Large intestine (tissue), 3 donors: ENCODE measurements at regions not wholly inside any gene's neighbourhood (a gene's known extent, or its start where the extent isn't known, plus 50 kb on each side); places are given as distances from the start of the nearest gene placed in this dataset.
"Not testable (repeated sequence)": the region's sequence is repeated elsewhere in the genome, so short reads cannot be mapped to it uniquely, and the experiment has no call there.

ENCODE experiments used
- DNase-seq, 2 donors: peaks; one replicate each; pipeline versions ENCODE4 v3.0.0 to v3.0.0-alpha.2; 2013
- H3K27ac ChIP-seq: one replicate; pipeline ENCODE4 v1.5.1; 2013; ENCODE audit warnings: low read length
- H3K27me3 ChIP-seq: 2 replicates; pipeline ENCODE4 v1.6.1; 2013; ENCODE audit warnings: low read length; ENCODE audit not compliant: control insufficient read depth, insufficient read depth
- H3K36me3 ChIP-seq: 2 replicates; pipeline ENCODE4 v1.6.1; 2013; ENCODE audit warnings: low read length; ENCODE audit not compliant: control insufficient read depth, insufficient read depth
- H3K4me1 ChIP-seq: one replicate; pipeline ENCODE4 v1.6.1; 2013; ENCODE audit warnings: low read length; ENCODE audit not compliant: control insufficient read depth, insufficient read depth
- H3K4me3 ChIP-seq: one replicate; pipeline ENCODE4 v1.5.1; 2013; ENCODE audit warnings: low read length
- H3K9me3 ChIP-seq: one replicate; pipeline ENCODE4 v1.6.1; 2013; ENCODE audit warnings: mild to moderate bottlenecking, low read depth, low read length, moderate library complexity; ENCODE audit not compliant: control insufficient read depth
- WGBS: methylation state at CpG from one replicate; pipeline ENCODE4 v1.1.5; 2013; ENCODE audit warnings: low lambda C conversion rate; ENCODE audit not compliant: insufficient coverage; 5-methylcytosine and 5-hydroxymethylcytosine counted together

GRCh38 chr10:118926903-118927302 is 102.6 kb upstream of the NANOS1 start:
- no peak overlapping the region for H3K27ac ChIP-seq
- H3K4me1 ChIP-seq: no peaks in the 10 kb centered on the region
- DNase-seq: no peak
- H3K4me3 ChIP-seq: no peak overlapping the region
- H3K9me3 ChIP-seq: peaks cover 8% of the 10 kb centered on the region
- WGBS: no CpG with 5 or more reads among the region's 1 CpG
- H3K36me3 ChIP-seq: no peaks in the 10 kb centered on the region
- H3K27me3 ChIP-seq: no peaks in the 10 kb centered on the region

DNA sequence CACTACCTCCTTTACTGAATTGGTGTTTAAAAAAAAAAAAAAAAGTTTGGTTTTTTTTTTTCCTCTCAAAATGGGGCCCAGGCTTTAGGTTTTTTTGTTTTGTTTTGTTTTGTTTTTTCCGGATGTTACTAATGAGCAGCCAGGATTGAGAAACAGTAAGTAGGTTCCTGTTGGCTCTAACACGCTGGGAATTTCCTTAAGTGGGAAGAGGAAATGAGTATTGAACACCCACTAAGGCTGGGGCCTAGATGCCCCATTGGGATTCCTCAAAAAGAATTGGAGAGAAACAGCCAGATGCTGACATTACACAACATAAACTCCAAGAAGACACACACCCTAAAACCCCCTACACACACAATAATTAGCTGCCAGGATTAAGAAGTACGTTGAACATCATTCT is 102.2 kb upstream of the NANOS1 start:
- no CpG with 5 or more reads among the region's 3 CpGs for WGBS
- H3K9me3 ChIP-seq: peaks cover 8% of the 10 kb centered on the region
- no peaks in the 10 kb centered on the region for H3K36me3 ChIP-seq
- no peak overlapping the region for H3K4me3 ChIP-seq
- no peaks in the 10 kb centered on the region for H3K4me1 ChIP-seq
- no peak overlapping the region for H3K27ac ChIP-seq
- DNase-seq: no peak
- H3K27me3 ChIP-seq: no peaks in the 10 kb centered on the region

DNA sequence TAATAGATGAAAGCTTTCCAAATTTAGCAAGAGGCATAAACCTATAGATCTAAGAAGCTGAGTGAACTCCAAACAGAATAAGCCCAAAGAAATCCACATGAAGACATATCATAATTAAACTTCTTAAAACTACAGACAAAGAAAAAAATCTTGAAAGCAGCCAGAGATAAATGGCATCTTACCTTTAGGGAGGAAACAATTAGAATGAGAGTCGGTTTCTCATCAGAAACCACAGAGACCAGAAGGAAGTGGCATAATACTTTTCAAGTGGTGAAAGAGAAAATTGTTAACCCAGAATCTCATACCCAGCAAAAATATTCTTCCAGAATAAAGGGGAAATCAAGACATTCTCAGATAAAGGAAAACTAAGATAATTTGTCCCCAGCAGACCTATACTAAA is 98.9 kb upstream of the NANOS1 start:
- Histone ChIP-seq H3K4me1 (no peaks in the 10 kb centered on the region), H3K36me3 (no peaks in the 10 kb centered on the region), H3K9me3 (peaks cover 8% of the 10 kb centered on the region), H3K27ac (no peak overlapping the region), H3K4me3 (no peak overlapping the region), H3K27me3 (no peaks in the 10 kb centered on the region)
- DNase-seq: no peak
- 78% methylated on average over 1 of the region's 1 CpG for WGBS

- DNase-seq: no peak
- H3K4me3 ChIP-seq: no peak overlapping the region
- no peaks in the 10 kb centered on the region for H3K27me3 ChIP-seq
- no peaks in the 10 kb centered on the region for H3K4me1 ChIP-seq
- WGBS: 90% methylated on average over 1 of the region's 1 CpG
- peaks cover 8% of the 10 kb centered on the region for H3K9me3 ChIP-seq
- H3K36me3 ChIP-seq: no peaks in the 10 kb centered on the region
- H3K27ac ChIP-seq: no peak overlapping the region
These were observed 98.1 kb upstream of the NANOS1 start for GRCh38 chr10:118931436-118931835.

- not testable (repeated sequence) for DNase-seq, H3K36me3 ChIP-seq, H3K27ac ChIP-seq, H3K4me3 ChIP-seq, H3K9me3 ChIP-seq, H3K27me3 ChIP-seq, H3K4me1 ChIP-seq
- WGBS: no CpG with 5 or more reads among the region's 1 CpG
These were observed 97.4 kb upstream of the NANOS1 start for GRCh38 chr10:118932154-118932553.

DNA sequence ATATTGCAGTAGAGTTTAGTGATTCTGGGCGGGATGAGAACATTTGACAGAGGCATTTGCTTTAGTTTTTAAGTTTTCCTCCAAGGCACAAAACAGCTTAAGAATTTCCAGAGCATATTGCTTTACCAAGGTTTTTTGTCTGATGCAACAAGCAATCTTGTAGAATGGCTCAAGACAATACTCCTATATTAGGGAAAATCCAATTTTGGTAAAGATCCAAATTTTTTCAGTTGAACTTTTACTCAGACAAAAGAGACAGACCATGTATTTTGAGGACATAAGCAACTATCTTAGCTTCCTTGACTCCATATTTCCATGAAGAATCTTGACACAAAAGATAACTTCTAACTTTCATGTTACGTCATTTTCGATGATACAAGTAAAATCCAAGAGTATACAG is 92.3 kb upstream of the NANOS1 start:
- WGBS: 100% methylated on average over 1 of the region's 3 CpGs
- no peak for DNase-seq
- Histone ChIP-seq H3K4me1 (no peaks in the 10 kb centered on the region), H3K27me3 (no peaks in the 10 kb centered on the region), H3K36me3 (no peaks in the 10 kb centered on the region), H3K27ac (no peak overlapping the region), H3K4me3 (no peak overlapping the region), H3K9me3 (no peaks in the 10 kb centered on the region)

GRCh38 chr10:118939211-118940007 is 90.1 kb upstream of the NANOS1 start:
- H3K27ac ChIP-seq: no peak overlapping the region
- H3K27me3 ChIP-seq: no peaks in the 10 kb centered on the region
- no peaks in the 10 kb centered on the region for H3K4me1 ChIP-seq
- DNase-seq: no peak
- no peaks in the 10 kb centered on the region for H3K36me3 ChIP-seq
- WGBS: 74% methylated on average over 2 of the region's 7 CpGs
- H3K4me3 ChIP-seq: no peak overlapping the region
- no peaks in the 10 kb centered on the region for H3K9me3 ChIP-seq

- Histone ChIP-seq H3K4me3 (no peak overlapping the region), H3K4me1 (no peaks in the 10 kb centered on the region), H3K9me3 (no peaks in the 10 kb centered on the region), H3K27me3 (no peaks in the 10 kb centered on the region), H3K27ac (no peak overlapping the region), H3K36me3 (no peaks in the 10 kb centered on the region)
- no peak for DNase-seq
- WGBS: no CpG with 5 or more reads among the region's 1 CpG
These were observed 89.1 kb upstream of the NANOS1 start for GRCh38 chr10:118940386-118940785.

GRCh38 chr10:118943253-118943652 is 86.3 kb upstream of the NANOS1 start:
- H3K36me3 ChIP-seq: no peaks in the 10 kb centered on the region
- no peaks in the 10 kb centered on the region for H3K9me3 ChIP-seq
- H3K27me3 ChIP-seq: no peaks in the 10 kb centered on the region
- no peak overlapping the region for H3K27ac ChIP-seq
- WGBS: 80% methylated on average over 1 of the region's 2 CpGs
- DNase-seq: no peak
- no peak overlapping the region for H3K4me3 ChIP-seq
- no peaks in the 10 kb centered on the region for H3K4me1 ChIP-seq

DNA sequence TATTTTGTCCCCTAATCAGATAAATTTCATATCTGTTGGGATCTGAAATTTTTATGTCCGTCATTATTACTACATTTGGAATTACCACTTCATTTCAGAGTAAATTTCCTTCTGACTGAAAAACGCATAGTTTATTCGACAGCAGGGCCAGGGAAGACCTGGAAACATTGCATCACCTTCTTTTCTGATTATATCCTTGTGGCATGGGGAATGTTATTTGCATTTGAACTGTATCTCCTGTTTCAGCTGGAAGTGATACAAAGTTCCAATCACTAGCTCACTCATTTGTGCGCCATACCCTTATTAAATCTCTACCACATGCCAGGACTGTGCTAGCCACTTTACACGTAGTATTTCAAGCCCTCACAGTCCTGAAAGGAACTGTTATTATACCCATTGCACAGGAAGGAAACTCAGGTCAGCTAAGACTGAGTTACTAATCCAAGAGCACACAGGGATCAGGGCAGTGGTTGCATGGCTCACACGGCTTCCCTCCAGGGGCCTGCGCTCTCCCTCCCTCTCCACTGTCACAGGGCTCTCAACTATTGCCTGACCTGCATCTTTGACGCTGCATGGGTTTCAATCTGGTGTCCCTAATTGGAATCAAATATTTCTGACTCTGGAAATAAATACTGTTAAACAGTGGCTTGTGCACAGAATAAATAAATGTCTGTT is 84.4 kb upstream of the NANOS1 start:
- no peaks in the 10 kb centered on the region for H3K9me3 ChIP-seq
- H3K4me3 ChIP-seq: no peak overlapping the region
- 92% methylated on average over 2 of the region's 8 CpGs for WGBS
- no peaks in the 10 kb centered on the region for H3K36me3 ChIP-seq
- no peak overlapping the region for H3K27ac ChIP-seq
- no peaks in the 10 kb centered on the region for H3K4me1 ChIP-seq
- peaks cover 3% of the 10 kb centered on the region for H3K27me3 ChIP-seq
- DNase-seq: no peak

DNA sequence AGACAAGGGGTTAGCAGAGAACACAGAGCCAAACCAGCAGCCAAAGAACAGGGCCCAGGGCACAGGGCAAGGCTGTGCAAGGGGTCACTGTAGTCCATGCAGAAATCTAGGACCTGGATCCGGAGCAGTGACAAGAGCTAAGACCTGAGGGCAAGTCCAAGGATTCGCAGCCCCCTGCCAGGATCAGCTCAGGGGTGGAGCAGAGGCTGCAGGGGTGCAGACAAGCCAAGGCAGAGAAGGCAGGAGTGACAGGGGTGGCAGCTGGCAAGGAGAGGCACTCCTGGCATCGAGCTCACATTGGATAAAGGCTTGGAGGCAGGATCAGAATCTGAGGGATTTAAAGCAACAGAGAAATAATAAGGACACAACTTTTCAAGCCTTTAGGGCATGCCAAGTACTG is 80.7 kb upstream of the NANOS1 start:
- DNase-seq: no peak
- Histone ChIP-seq H3K27ac (no peak overlapping the region), H3K4me3 (no peak overlapping the region), H3K27me3 (peaks cover 4% of the 10 kb centered on the region), H3K9me3 (no peaks in the 10 kb centered on the region), H3K4me1 (no peaks in the 10 kb centered on the region), H3K36me3 (no peaks in the 10 kb centered on the region)
- no CpG with 5 or more reads among the region's 3 CpGs for WGBS
